KMS-11 (cell line): ENCODE measurements at regions not wholly inside any gene's neighbourhood (a gene's known extent, or its start where the extent isn't known, plus 50 kb on each side); places are given as distances from the start of the nearest gene placed in this dataset.

ENCODE experiments used
- H2AFZ ChIP-seq: fragments of 200-600 bp; sonication (generic); 2 replicates; pipeline ENCODE4 v1.6.1; 2016; ENCODE audit warnings: antibody characterized with exemption, mixed run types, low read depth
- H3K27ac ChIP-seq: fragments of 200-600 bp; sonication (generic); 2 replicates; pipeline ENCODE4 v1.6.1; 2016; ENCODE audit warnings: mild to moderate bottlenecking, mixed run types
- H3K27me3 ChIP-seq: fragments of 200-600 bp; sonication (generic); 2 replicates; pipeline ENCODE4 v1.6.1; 2017; ENCODE audit warnings: mild to moderate bottlenecking, low read depth, mixed run types, moderate library complexity; ENCODE audit not compliant: insufficient read depth
- H3K36me3 ChIP-seq: fragments of 200-600 bp; sonication (generic); 2 replicates; pipeline ENCODE4 v1.6.1; 2017; ENCODE audit warnings: mild to moderate bottlenecking, mixed run types; ENCODE audit not compliant: insufficient read depth
- H3K4me1 ChIP-seq: fragments of 200-600 bp; sonication (generic); 2 replicates; pipeline ENCODE4 v1.6.1; 2016; ENCODE audit warnings: mild to moderate bottlenecking, low read depth, mixed run types; ENCODE audit not compliant: poor library complexity, severe bottlenecking
- H3K4me2 ChIP-seq: fragments of 200-600 bp; sonication (generic); 2 replicates; pipeline ENCODE4 v1.7.0; 2016; ENCODE audit warnings: mild to moderate bottlenecking, mixed run types
- H3K4me3 ChIP-seq: fragments of 200-600 bp; sonication (generic); IDR thresholded peaks from 2 replicates; pipeline ENCODE4 v1.6.1; 2017; ENCODE audit warnings: low read depth, low read length, mixed read lengths; ENCODE audit not compliant: insufficient read depth
- H3K79me2 ChIP-seq: fragments of 200-600 bp; sonication (generic); 2 replicates; pipeline ENCODE4 v1.6.1; 2016; ENCODE audit warnings: low read depth, mixed run types; ENCODE audit not compliant: insufficient read depth
- H3K9ac ChIP-seq: fragments of 200-600 bp; sonication (generic); 2 replicates; pipeline ENCODE4 v1.6.1; 2016; ENCODE audit warnings: mild to moderate bottlenecking, mixed run types
- H4K20me1 ChIP-seq: fragments of 200-600 bp; sonication (generic); 2 replicates; pipeline ENCODE4 v1.6.1; 2016; ENCODE audit warnings: mild to moderate bottlenecking, mixed run types; ENCODE audit not compliant: insufficient read depth
- CTCF ChIP-seq: fragments of 200-600 bp; sonication (generic); conservative IDR thresholded peaks from 2 replicates; pipeline ENCODE4 v1.6.1; 2017; ENCODE audit warnings: low read depth, mild to moderate bottlenecking, antibody characterized with exemption, low read length, moderate library complexity, mixed read lengths

- Histone ChIP-seq H3K4me3 (no peak overlapping the region), H3K36me3 (no peaks in the 10 kb centered on the region), H4K20me1 (no peaks in the 10 kb centered on the region), H3K4me1 (no peaks in the 10 kb centered on the region), H3K79me2 (no peaks in the 10 kb centered on the region), H2AFZ (no peak overlapping the region), H3K9ac (no peak overlapping the region), H3K27me3 (no peaks in the 10 kb centered on the region), H3K4me2 (no peak overlapping the region), H3K27ac (no peak overlapping the region)
- TF ChIP-seq CTCF, result no peak
Observed at GRCh38 chr16:64870859-64871258, 251.0 kb downstream of the CDH11 start.

GRCh38 chr16:64869781-64870180 lies 252.1 kb downstream of the CDH11 start:
- H3K4me1 ChIP-seq, result no peaks in the 10 kb centered on the region
- no peaks in the 10 kb centered on the region for H4K20me1 ChIP-seq
- H3K27me3 ChIP-seq, result no peaks in the 10 kb centered on the region
- no peak overlapping the region for H2AFZ ChIP-seq
- no peak overlapping the region for H3K4me2 ChIP-seq
- no peak overlapping the region for H3K4me3 ChIP-seq
- H3K79me2 ChIP-seq, result no peaks in the 10 kb centered on the region
- H3K36me3 ChIP-seq, result no peaks in the 10 kb centered on the region
- TF ChIP-seq CTCF, result no peak
- no peak overlapping the region for H3K27ac ChIP-seq
- H3K9ac ChIP-seq, result no peak overlapping the region

GRCh38 chr16:64866021-64866420 lies 255.8 kb downstream of the CDH11 start:
- H3K27ac ChIP-seq, result no peak overlapping the region

GRCh38 chr16:64865069-64865696 lies 256.7 kb downstream of the CDH11 start:
- Histone ChIP-seq H2AFZ (no peak overlapping the region), H3K27ac (no peak overlapping the region), H3K4me1 (no peaks in the 10 kb centered on the region), H3K4me2 (no peak overlapping the region), H4K20me1 (no peaks in the 10 kb centered on the region), H3K36me3 (no peaks in the 10 kb centered on the region), H3K27me3 (no peaks in the 10 kb centered on the region), H3K79me2 (no peaks in the 10 kb centered on the region), H3K4me3 (no peak overlapping the region), H3K9ac (no peak overlapping the region)
- no peak for TF ChIP-seq CTCF

More at GRCh38 chr16:64866021-64866420, 255.8 kb downstream of the CDH11 start:
- Histone ChIP-seq H3K4me3 (no peak overlapping the region), H2AFZ (no peak overlapping the region), H3K27me3 (no peaks in the 10 kb centered on the region), H3K79me2 (no peaks in the 10 kb centered on the region), H3K4me1 (no peaks in the 10 kb centered on the region), H3K9ac (no peak overlapping the region), H4K20me1 (no peaks in the 10 kb centered on the region), H3K36me3 (no peaks in the 10 kb centered on the region), H3K4me2 (no peak overlapping the region)
- no peak for TF ChIP-seq CTCF
